HG02885 (cell line): ENCODE measurements at regions not wholly inside any gene's neighbourhood (a gene's known extent, or its start where the extent isn't known, plus 50 kb on each side); places are given as distances from the start of the nearest gene placed in this dataset.

Experiments used
- ATAC-seq: cut with Tn5 transposase; IDR thresholded peaks from one replicate; pipeline ENCODE4 v1.9.1; 2021; ENCODE audit warnings: mild to moderate bottlenecking; ENCODE audit not compliant: unreplicated experiment, poor library complexity

DNA sequence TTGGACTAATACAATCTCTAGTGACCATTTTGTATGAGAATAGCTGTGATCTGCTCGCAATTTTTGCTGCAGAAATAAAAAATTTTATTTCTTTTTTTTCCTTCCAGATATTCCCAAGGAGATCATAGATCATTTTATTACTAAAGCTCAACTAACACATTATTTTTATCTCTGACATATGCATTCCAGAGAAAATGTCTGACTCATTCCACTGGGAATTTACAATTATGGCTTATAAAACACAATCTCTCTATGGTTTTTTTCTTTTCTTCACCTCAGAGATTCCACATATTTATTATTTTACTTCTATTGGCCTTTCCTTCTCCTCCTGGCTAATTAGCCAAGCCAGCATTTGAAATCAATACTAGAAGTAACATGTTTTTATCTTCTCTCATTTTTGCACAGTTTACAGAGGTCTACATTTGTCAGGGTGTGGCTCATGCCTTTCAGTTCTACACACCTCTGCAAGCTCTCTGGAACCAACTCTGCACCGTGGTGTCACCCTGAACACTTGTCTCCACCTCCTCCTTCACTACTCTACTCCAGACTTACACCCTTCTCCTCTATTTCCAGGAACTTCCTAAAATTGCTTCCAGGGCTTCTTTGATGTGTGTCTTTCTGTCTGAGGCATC lies 59.8 kb upstream of the GPM6A start:
- no peak for ATAC-seq

GRCh38 chr4:175873707-175874106 lies 61.6 kb upstream of the GPM6A start:
- no peak for ATAC-seq

- ATAC-seq: no peak
Observed at GRCh38 chr4:175874306-175874705, 62.2 kb upstream of the GPM6A start.

- no peak for ATAC-seq
Observed at GRCh38 chr4:175875993-175876771, 64.1 kb upstream of the GPM6A start.

GRCh38 chr4:175882891-175883290 lies 70.8 kb upstream of the GPM6A start:
- ATAC-seq: no peak

- no peak for ATAC-seq
Observed at GRCh38 chr4:175884048-175884447, 72.0 kb upstream of the GPM6A start.

GRCh38 chr4:175891231-175891630 lies 79.2 kb upstream of the GPM6A start:
- no peak for ATAC-seq

- peak; percentile 69 for ATAC-seq
Observed at GRCh38 chr4:175891851-175892250, 79.8 kb upstream of the GPM6A start.

DNA sequence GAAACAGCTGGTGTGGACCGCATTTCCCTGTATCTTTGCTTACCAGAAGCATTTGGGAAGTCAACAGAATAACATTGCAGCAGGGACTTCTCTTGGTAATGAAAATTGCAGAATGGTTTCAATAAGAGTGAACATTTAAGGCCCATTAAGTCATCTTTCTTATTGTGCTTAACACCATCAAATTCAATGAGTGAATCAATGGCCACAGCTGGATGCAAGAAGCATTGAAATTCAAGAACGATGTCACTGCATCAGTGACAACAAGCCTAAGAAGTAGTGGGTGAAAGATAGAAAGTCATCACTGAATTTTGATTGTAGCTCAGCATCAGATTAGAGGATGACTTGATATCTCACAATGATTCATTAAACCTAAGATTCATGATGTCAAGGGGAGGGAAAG lies 93.9 kb upstream of the GPM6A start:
- no peak for ATAC-seq

DNA sequence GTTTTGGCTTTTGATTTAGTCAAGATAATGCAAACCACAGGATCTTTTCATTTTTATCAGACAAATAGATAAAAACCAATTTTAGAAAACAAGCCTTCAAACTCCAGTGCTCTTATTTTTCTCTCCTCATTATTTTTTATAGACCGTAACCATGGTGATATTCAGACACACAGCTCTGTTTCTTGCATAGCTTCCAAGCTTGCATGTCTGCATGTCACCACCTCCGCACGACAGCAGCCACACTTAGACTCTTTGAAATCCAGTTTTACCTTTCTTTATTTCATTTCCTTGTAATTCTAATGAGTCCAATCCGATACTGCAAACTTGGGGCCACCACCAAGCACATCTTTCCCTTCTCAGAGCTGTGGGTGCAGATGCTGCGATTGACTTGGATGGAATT lies 94.3 kb upstream of the GPM6A start:
- ATAC-seq: no peak

GRCh38 chr4:175910700-175911099 lies 98.6 kb upstream of the GPM6A start:
- no peak for ATAC-seq

DNA sequence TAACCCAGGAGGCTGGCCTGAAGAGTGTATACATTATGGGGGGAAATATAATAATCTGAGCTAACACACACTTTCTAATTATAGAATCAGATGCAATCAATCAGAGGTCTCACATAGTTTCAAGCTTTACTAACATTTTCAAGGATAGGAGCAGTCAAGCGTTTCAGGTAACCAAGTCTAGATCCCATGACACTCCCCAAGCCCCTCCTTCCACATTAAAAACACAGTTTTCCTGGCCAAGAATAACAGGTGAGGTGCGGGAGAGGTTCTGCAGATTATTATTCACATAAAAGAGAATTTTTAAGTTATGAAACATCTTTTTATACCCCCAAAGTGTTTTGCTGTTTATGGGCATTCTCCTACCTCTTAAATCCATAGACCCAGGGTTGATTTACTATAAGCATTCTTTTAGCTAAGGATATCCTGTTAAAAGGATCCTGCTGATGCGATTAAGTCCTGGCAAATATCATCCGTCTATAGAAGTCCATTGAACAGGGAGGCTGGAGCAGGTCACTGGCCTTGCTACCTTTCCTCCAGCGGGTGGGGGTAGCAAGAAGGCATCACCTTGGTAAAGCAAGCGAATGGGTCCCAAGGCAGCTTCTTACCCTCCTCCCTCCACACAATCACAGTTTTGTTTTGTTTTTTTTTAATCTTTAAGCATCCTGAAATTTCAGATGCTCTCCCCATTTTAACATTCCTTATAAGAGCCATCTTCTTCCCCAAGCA lies 104.7 kb upstream of the GPM6A start:
- ATAC-seq: no peak

DNA sequence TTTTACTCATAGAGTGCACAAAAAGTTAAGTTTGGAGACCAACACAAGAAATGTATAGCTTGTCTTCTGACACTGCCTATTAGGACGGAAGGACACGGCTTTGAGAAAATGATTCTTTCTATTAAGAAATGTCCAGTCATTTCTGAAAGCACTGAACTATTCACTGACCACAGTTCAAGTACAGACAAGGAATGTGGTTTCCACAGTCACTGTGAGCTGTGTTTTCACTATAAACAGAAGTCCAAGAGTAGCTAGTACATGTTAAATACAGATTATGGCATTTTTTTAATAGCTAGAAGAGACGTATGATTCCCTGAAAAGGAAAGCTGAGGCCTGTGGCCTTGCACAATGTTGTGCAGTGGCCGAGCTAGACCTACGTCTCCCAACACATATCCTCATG lies 115.1 kb upstream of the GPM6A start:
- peak; percentile 54 for ATAC-seq

- no peak for ATAC-seq
Observed at GRCh38 chr4:175929441-175929840, 117.4 kb upstream of the GPM6A start.

- ATAC-seq: no peak
Observed at GRCh38 chr4:175929932-175930331, 117.9 kb upstream of the GPM6A start.

GRCh38 chr4:175930471-175930870 lies 118.4 kb upstream of the GPM6A start:
- ATAC-seq: no peak

DNA sequence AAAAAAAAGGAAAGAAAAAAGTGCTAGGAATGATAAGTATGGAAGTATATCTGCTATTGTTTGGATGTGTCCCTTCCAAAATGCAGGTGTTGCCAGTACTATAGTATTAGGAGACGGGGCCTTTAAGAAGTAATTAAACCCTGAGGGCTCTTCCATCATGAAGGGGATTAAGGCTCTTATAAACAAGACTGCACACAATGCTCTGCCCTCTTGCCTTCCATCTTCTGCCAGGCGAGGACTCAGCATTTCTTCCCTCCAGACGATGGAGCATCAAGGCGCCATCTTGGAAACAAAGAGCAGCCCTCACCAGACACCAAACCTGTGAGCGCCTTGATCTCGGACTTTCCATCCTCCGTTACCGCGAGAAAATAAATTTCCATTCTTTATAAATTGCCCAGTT lies 120.1 kb upstream of the GPM6A start:
- no peak for ATAC-seq

GRCh38 chr4:175934506-175934905 lies 122.4 kb upstream of the GPM6A start:
- ATAC-seq: no peak

DNA sequence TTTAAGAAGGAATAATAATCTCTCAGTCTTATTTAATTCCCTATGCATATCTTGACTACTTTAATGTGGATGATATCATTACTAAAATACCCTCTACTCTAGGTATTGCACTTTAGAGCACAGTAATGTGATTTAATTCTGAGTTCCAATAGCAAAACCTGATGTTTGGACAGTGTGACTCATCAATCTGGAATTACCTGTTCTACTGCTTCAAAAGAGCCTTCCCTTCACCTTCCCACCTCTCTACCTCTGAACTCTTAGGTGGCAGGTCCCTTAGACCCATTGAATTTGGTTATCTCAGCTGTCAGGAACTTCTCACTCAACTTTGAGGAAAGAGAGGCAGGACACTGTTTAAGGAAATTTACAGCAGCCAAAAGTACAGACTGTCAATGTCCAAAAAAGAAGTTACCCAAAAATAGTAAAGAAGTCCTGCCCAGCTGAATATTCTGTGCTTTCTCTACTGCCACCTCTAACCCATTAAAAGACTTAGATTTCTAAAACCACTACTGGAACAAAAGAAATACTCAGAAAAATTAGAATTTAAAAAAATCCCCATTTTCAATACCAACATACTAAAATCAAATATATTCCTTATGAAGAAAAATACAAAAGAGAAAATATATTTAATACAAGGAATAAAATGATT lies 123.1 kb upstream of the GPM6A start:
- no peak for ATAC-seq

- no peak for ATAC-seq
Observed at GRCh38 chr4:175944126-175944910, 121.3 kb upstream of the WDR17 start.
